MCF 10A (cell line): ENCODE measurements at regions not wholly inside any gene's neighbourhood (a gene's known extent, or its start where the extent isn't known, plus 50 kb on each side); places are given as distances from the start of the nearest gene placed in this dataset.

Source experiments
- BruUV-seq: library from RNA; stranded (reverse); fragments of 400-500 nt; replicated peaks from 2 replicates; lab custom pipeline; 2021; lab: Mats Ljungman, UMichigan
- CTCF ChIA-PET: fragments of 300-600 bp; sonication (Branson Sonifier 250); formaldehyde crosslinking; extraction: SDS; loops from one replicate; lab custom pipeline; 2021; ENCODE audit warnings: antibody characterized with exemption, inconsistent platforms; lab: Yijun Ruan, JAX
- POLR2A ChIA-PET: fragments of 300-600, 350-650 bp; sonication (Branson Sonifier 250); formaldehyde crosslinking; extraction: SDS; loops from one replicate; lab custom pipeline; 2020; ENCODE audit warnings: antibody characterized with exemption, inconsistent platforms; lab: Yijun Ruan, JAX
- DNase-seq: peaks from one replicate; pipeline ENCODE4 v3.0.0-alpha.2; 2018; ENCODE audit not compliant: unreplicated experiment
- H3K27ac Mint-ChIP-seq: one replicate; pipeline ENCODE4 v1.8.0; 2022; ENCODE audit warnings: mild to moderate bottlenecking, low read depth, mixed read lengths; ENCODE audit not compliant: unreplicated experiment
- H3K27me3 Mint-ChIP-seq: one replicate; pipeline ENCODE4 v1.8.0; 2022; ENCODE audit warnings: mixed read lengths; ENCODE audit not compliant: insufficient read depth, unreplicated experiment
- H3K36me3 Mint-ChIP-seq: one replicate; pipeline ENCODE4 v1.8.0; 2022; ENCODE audit warnings: mild to moderate bottlenecking, moderate library complexity, mixed read lengths; ENCODE audit not compliant: insufficient read depth, unreplicated experiment
- H3K4me1 Mint-ChIP-seq: one replicate; pipeline ENCODE4 v1.8.0; 2022; ENCODE audit warnings: mixed read lengths; ENCODE audit not compliant: insufficient read depth, unreplicated experiment
- H3K4me3 Mint-ChIP-seq: one replicate; pipeline ENCODE4 v1.8.0; 2022; ENCODE audit warnings: mild to moderate bottlenecking, moderate library complexity, mixed read lengths; ENCODE audit not compliant: unreplicated experiment
- H3K9me3 Mint-ChIP-seq: one replicate; pipeline ENCODE4 v1.8.0; 2022; ENCODE audit warnings: mixed read lengths; ENCODE audit not compliant: unreplicated experiment
- intact Hi-C: fragments of 100-400 bp; cut with micrococcal nuclease; formaldehyde crosslinking; loops from 2 replicates; pipeline ENCODE4 v1.14.1; 2022
- TF ChIP-seq, protein P1 (sequence below): fragments of 200-600 bp; IDR thresholded peaks from one replicate; pipeline ENCODE4 v1.8.0; 2022; ENCODE audit warnings: antibody characterized with exemption, mild to moderate bottlenecking; ENCODE audit not compliant: unreplicated experiment

DNA sequence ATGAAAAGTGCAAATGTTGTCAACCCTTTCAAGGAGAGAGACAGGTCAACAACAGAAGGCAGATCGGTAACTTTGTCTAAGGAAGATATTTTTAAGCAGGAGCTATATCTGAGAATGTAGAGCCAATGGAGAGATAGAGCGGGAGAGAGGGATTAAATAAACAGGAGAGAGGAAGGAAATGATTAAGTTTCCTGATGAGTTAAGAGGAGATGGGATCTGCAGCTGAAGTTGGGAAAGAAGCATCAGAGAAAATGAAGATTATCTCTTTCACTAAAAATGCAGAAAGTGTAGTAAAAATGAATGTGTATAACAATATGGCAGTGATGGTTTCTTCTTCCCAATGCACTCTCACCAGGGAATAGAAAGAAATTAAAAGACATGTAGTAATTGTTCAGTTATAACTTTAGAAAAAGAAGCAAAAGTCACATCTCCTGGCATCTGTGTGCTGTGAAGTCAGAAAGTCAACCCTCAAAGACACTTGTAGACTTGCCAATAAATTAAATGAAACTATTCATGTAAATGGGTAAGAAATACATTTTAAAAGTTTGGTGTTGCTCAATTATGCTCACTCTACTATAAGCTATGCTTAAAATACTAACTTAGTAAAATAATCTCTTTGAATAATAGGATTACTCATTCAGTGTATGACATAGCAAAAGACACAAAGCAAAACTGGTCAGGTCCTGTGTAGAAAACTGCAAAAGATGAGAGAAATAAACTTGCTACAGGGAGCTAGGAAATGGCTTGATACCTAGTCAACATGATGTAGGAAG lies 264.6 kb downstream of the ZIC4 start:
- Mint-ChIP-seq H3K36me3 (no peaks in the 10 kb centered on the region), H3K4me1 (no peaks in the 10 kb centered on the region), H3K27ac (no peak overlapping the region), H3K9me3 (no peaks in the 10 kb centered on the region), H3K4me3 (no peak overlapping the region), H3K27me3 (peaks cover 81% of the 10 kb centered on the region)
- TF ChIP-seq, protein P1, sequence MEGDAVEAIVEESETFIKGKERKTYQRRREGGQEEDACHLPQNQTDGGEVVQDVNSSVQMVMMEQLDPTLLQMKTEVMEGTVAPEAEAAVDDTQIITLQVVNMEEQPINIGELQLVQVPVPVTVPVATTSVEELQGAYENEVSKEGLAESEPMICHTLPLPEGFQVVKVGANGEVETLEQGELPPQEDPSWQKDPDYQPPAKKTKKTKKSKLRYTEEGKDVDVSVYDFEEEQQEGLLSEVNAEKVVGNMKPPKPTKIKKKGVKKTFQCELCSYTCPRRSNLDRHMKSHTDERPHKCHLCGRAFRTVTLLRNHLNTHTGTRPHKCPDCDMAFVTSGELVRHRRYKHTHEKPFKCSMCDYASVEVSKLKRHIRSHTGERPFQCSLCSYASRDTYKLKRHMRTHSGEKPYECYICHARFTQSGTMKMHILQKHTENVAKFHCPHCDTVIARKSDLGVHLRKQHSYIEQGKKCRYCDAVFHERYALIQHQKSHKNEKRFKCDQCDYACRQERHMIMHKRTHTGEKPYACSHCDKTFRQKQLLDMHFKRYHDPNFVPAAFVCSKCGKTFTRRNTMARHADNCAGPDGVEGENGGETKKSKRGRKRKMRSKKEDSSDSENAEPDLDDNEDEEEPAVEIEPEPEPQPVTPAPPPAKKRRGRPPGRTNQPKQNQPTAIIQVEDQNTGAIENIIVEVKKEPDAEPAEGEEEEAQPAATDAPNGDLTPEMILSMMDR, result no peak
- DNase-seq, result no peak
- BruUV-seq, result no TSS peak
- ChIA-PET CTCF (no interaction called here), POLR2A (no interaction called here)
- intact Hi-C loops, result no loop called here

DNA sequence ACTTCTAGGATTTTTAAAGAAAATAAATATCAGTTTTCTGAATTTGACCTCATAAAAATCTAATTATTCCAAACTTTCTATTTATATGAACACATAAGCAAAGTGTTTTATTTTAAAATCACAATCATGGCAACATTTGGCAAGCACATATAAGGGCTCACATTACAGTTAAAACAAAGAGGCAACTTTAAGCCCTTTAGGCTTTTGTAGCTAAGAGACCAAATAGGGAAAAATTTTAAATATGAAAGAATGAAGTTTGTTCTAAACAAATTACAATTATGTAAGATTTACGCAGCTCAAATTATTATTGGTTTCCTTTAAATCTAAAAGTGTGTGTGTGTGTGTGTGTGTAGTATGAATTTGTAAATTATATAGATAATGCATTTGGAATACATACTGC lies 267.0 kb downstream of the ZIC4 start:
- BruUV-seq, result no TSS peak

GRCh38 chr3:147132168-147132567 lies 274.2 kb downstream of the ZIC4 start:
- no peak overlapping the region for H3K27ac Mint-ChIP-seq
- peaks cover 8% of the 10 kb centered on the region for H3K9me3 Mint-ChIP-seq
- no peaks in the 10 kb centered on the region for H3K36me3 Mint-ChIP-seq
- ChIA-PET CTCF (no interaction called here), POLR2A (no interaction called here)
- no peak for DNase-seq
- intact Hi-C loops, result no loop called here
- no peak overlapping the region for H3K4me3 Mint-ChIP-seq
- H3K27me3 Mint-ChIP-seq, result peaks cover 34% of the 10 kb centered on the region
- BruUV-seq, result no TSS peak
- TF ChIP-seq, protein P1, result no peak
- no peaks in the 10 kb centered on the region for H3K4me1 Mint-ChIP-seq

More for the DNA sequence above, 267.0 kb downstream of the ZIC4 start:
- no peak overlapping the region for H3K27ac Mint-ChIP-seq
- no peak overlapping the region for H3K4me3 Mint-ChIP-seq
- H3K36me3 Mint-ChIP-seq, result no peaks in the 10 kb centered on the region
- CTCF ChIA-PET, result no interaction called here
- POLR2A ChIA-PET, result no interaction called here
- no peaks in the 10 kb centered on the region for H3K4me1 Mint-ChIP-seq
- no peak for DNase-seq
- intact Hi-C loops, result no loop called here
- TF ChIP-seq, protein P1, result no peak
- H3K27me3 Mint-ChIP-seq, result peaks cover 70% of the 10 kb centered on the region
- H3K9me3 Mint-ChIP-seq, result no peaks in the 10 kb centered on the region

DNA sequence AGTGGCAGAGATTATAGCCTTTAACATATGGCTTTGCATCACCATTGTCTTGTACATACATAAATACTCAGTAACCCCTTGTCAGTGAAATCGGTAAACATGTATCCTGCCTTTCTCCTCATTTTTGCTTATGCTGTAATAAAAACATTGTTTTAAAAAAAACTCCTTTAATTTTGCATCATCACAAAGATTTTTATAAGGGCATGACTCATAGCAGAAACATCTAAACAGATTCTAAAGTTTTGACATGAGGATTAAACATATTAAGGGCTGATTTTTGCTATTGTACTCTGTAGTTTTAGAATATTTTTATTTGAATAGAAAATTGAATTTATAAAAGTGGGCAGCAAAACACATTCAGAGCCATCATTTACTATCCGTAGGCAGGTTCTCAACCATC lies 275.9 kb downstream of the ZIC4 start:
- H3K4me3 Mint-ChIP-seq, result no peak overlapping the region
- peaks cover 8% of the 10 kb centered on the region for H3K9me3 Mint-ChIP-seq
- H3K27me3 Mint-ChIP-seq, result peaks cover 16% of the 10 kb centered on the region
- TF ChIP-seq, protein P1, result no peak
- DNase-seq, result no peak
- no peak overlapping the region for H3K27ac Mint-ChIP-seq
- intact Hi-C loops, result no loop called here
- H3K4me1 Mint-ChIP-seq, result no peaks in the 10 kb centered on the region
- no TSS peak for BruUV-seq
- ChIA-PET POLR2A (no interaction called here), CTCF (interaction anchor here (0.8 kb wide), 1 partner anchor 12 kb away, joined by 3 read pairs; no protein-coding TSS in a partner anchor)
- H3K36me3 Mint-ChIP-seq, result no peaks in the 10 kb centered on the region
